HCT116 (cell line): ENCODE measurements at regions not wholly inside any gene's neighbourhood (a gene's known extent, or its start where the extent isn't known, plus 50 kb on each side); places are given as distances from the start of the nearest gene placed in this dataset.

Experiments
- ATAC-seq: fragments of 200-7000 bp; cut with Tn5 transposase; 2 replicates; pipeline ENCODE4 v1.9.1; 2020; ENCODE audit warnings: mild to moderate bottlenecking, moderate library complexity
- BruUV-seq: library from RNA; stranded (reverse); fragments of 400-500 nt; replicated peaks from 2 replicates; lab custom pipeline; 2021; lab: Mats Ljungman, UMichigan
- CTCF ChIA-PET: fragments of 300-600 bp; sonication (Branson Sonifier 250); formaldehyde crosslinking; loops from one replicate; lab custom pipeline; 2021; ENCODE audit warnings: antibody characterized with exemption; lab: Charles Lee
- POLR2A ChIA-PET: fragments of 300-600, 350-600 bp; sonication (Branson Sonifier 250); formaldehyde crosslinking; loops from one replicate; lab custom pipeline; 2021; ENCODE audit warnings: antibody characterized with exemption; lab: Charles Lee
- RAD21 ChIA-PET, 2 experiments: fragments of 300-600 bp; sonication (Branson Sonifier 250); formaldehyde crosslinking; loops; one replicate each; lab custom pipeline; 2023; ENCODE audit warnings: low total read pairs in 2 of 2; ENCODE audit not compliant: uncharacterized antibody in 2 of 2, unreplicated experiment in 2 of 2, low non-redundant PET in 1 of 2; lab: Charles Lee
- DNase-seq: peaks from one replicate; pipeline ENCODE4 v3.0.0-alpha.2; 2010; ENCODE audit warnings: low read depth, low spot score
- H2AFZ ChIP-seq: fragments of 200-600 bp; shearing (Covaris generic), sonication (generic); 2 replicates; pipeline ENCODE4 v1.6.1; 2017; ENCODE audit warnings: low read depth, mixed run types, mixed read lengths, antibody characterized with exemption, low read length; ENCODE audit not compliant: poor library complexity, severe bottlenecking
- H3K27ac ChIP-seq: 2 replicates; pipeline ENCODE4 v1.5.1; 2012; ENCODE audit warnings: low read depth, low read length
- H3K27me3 ChIP-seq: fragments of 200-600 bp; sonication (generic); 2 replicates; pipeline ENCODE4 v1.6.1; 2016; ENCODE audit warnings: mixed run types, low read length, mixed read lengths; ENCODE audit not compliant: insufficient read depth
- H3K36me3 ChIP-seq, 2 experiments: fragments of 200-500 bp in 1 of 2; fragments of 200-600 bp in 1 of 2; sonication (Bioruptor generic) in 1 of 2; sonication (generic) in 1 of 2; 2 replicates each; pipeline versions ENCODE4 v1.5.1 to v1.6.1; 2014 to 2016; ENCODE audit warnings: low read length in 2 of 2, inconsistent platforms in 1 of 2, mixed read lengths in 1 of 2, mixed run types in 1 of 2; ENCODE audit not compliant: insufficient read depth in 2 of 2, control insufficient read depth in 1 of 2
- H3K4me1 ChIP-seq, 2 experiments: fragments of 200-600 bp in 1 of 2; sonication (generic) in 1 of 2; 2 replicates each; pipeline versions ENCODE4 v1.5.1 to v1.6.1; 2012 to 2017; ENCODE audit warnings: low read length in 2 of 2, inconsistent platforms in 1 of 2, mild to moderate bottlenecking in 1 of 2, mixed read lengths in 1 of 2, mixed run types in 1 of 2, moderate library complexity in 1 of 2; ENCODE audit not compliant: insufficient read depth in 2 of 2, control insufficient read depth in 1 of 2
- H3K4me2 ChIP-seq: fragments of 200-600 bp; sonication (generic); 2 replicates; pipeline ENCODE4 v1.6.1; 2017; ENCODE audit warnings: mixed run types, low read length, mixed read lengths
- H3K4me3 ChIP-seq, 2 experiments: fragments of 200-600 bp in 1 of 2; sonication (generic) in 1 of 2; replicated peaks in 1 of 2; 2 replicates each; pipeline ENCODE4 v1.5.1; 2011 to 2016; ENCODE audit warnings: low read length in 2 of 2, control low read depth in 1 of 2, low read depth in 1 of 2, mild to moderate bottlenecking in 1 of 2, mixed read lengths in 1 of 2, mixed run types in 1 of 2
- H3K79me2 ChIP-seq: fragments of 200-600 bp; sonication (generic); 2 replicates; pipeline ENCODE4 v1.6.1; 2017; ENCODE audit warnings: mild to moderate bottlenecking, mixed run types, low read length, moderate library complexity, mixed read lengths; ENCODE audit not compliant: insufficient read depth
- H3K9ac ChIP-seq: fragments of 200-600 bp; sonication (generic); 2 replicates; pipeline ENCODE4 v1.6.1; 2016; ENCODE audit warnings: low read length, mixed read lengths
- H3K9me2 ChIP-seq: fragments of 200-600 bp; sonication (generic), shearing (Covaris generic); 2 replicates; pipeline ENCODE4 v1.6.1; 2017; ENCODE audit warnings: mixed run types, mild to moderate bottlenecking, moderate library complexity; ENCODE audit not compliant: insufficient read depth
- H3K9me3 ChIP-seq, 2 experiments: fragments of 200-500 bp in 1 of 2; fragments of 200-600 bp in 1 of 2; sonication (Bioruptor generic) in 1 of 2; sonication (generic) in 1 of 2; 2 replicates each; pipeline ENCODE4 v1.6.1; 2014 to 2017; ENCODE audit warnings: low read length in 2 of 2, mixed read lengths in 2 of 2, inconsistent platforms in 1 of 2, low read depth in 1 of 2, mild to moderate bottlenecking in 1 of 2, mixed run types in 1 of 2, moderate library complexity in 1 of 2; ENCODE audit not compliant: control insufficient read depth in 1 of 2, insufficient read depth in 1 of 2
- H4K20me1 ChIP-seq: fragments of 200-600 bp; sonication (generic), shearing (Covaris generic); 2 replicates; pipeline ENCODE4 v1.6.1; 2017; ENCODE audit warnings: mixed run types, mild to moderate bottlenecking, moderate library complexity; ENCODE audit not compliant: insufficient read depth
- CBX3 ChIP-seq: IDR thresholded peaks from 2 replicates; pipeline ENCODE4 v1.6.1; 2012; ENCODE audit warnings: low read depth
- CEBPB ChIP-seq: IDR thresholded peaks from 2 replicates; pipeline ENCODE4 v1.6.1; 2012; ENCODE audit warnings: low read depth
- EZH2phosphoT487 ChIP-seq: fragments of 200-600 bp; IDR thresholded peaks from 2 replicates; pipeline ENCODE4 v1.6.1; 2018; ENCODE audit warnings: antibody characterized with exemption, borderline replicate concordance
- FOSL1 ChIP-seq: IDR thresholded peaks from 2 replicates; pipeline ENCODE4 v1.6.1; 2012; ENCODE audit warnings: low read depth
- POLR2A ChIP-seq: IDR thresholded peaks from 2 replicates; pipeline ENCODE4 v1.7.0; 2011; ENCODE audit warnings: borderline replicate concordance; ENCODE audit not compliant: insufficient read depth, insufficient read length; ENCODE audit errors: extremely low read depth
- POLR2AphosphoS5 ChIP-seq: IDR thresholded peaks from 2 replicates; pipeline ENCODE4 v1.6.1; 2011; ENCODE audit warnings: mild to moderate bottlenecking, low read depth, low read length, moderate library complexity
- TCF7L2 ChIP-seq: IDR thresholded peaks from 2 replicates; pipeline ENCODE4 v1.7.0; 2011; ENCODE audit warnings: borderline replicate concordance, inconsistent platforms; ENCODE audit not compliant: insufficient read depth, insufficient read length; ENCODE audit errors: extremely low read depth
- YY1 ChIP-seq: IDR thresholded peaks from 2 replicates; pipeline ENCODE4 v1.6.1; 2011; ENCODE audit warnings: low read length, low read depth, moderate library complexity, mild to moderate bottlenecking; ENCODE audit not compliant: insufficient replicate concordance; ENCODE audit errors: extremely low read depth
- ZFX ChIP-seq: fragments of 450-650 bp; IDR thresholded peaks from 2 replicates; pipeline ENCODE4 v1.6.1; 2017
- intact Hi-C: fragments of 100-400 bp; cut with micrococcal nuclease; formaldehyde crosslinking; loops from 2 replicates; pipeline ENCODE4 v1.10.0; 2022
- TF ChIP-seq, protein P1 (sequence below): IDR thresholded peaks from 2 replicates; pipeline ENCODE4 v1.6.1; 2011; ENCODE audit warnings: mild to moderate bottlenecking, low read length, moderate library complexity; ENCODE audit not compliant: insufficient replicate concordance; ENCODE audit errors: extremely low read depth
- TF ChIP-seq, protein P2 (sequence below): IDR thresholded peaks from 2 replicates; pipeline ENCODE4 v1.6.1; 2012

DNA sequence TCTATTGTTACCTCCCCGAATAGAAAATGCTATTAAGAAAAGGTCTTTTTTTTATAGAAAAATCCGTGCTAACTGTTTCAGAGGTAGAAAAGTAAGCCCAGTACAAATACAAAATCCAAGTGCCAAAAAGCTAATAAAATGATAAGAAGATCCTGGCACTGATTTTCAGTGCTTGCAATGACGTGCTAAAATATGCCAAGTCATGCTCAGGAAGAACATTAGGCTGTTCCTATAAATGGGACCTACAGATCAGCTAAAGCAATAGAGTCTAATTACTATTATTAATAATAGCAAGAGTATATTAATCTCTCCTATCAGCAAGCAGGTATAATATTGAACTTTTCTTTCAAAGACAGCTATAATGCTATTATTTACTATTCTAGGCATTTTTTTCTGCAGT is 305.8 kb downstream of the PPARGC1A start (continued):
- TF ChIP-seq, protein P1, sequence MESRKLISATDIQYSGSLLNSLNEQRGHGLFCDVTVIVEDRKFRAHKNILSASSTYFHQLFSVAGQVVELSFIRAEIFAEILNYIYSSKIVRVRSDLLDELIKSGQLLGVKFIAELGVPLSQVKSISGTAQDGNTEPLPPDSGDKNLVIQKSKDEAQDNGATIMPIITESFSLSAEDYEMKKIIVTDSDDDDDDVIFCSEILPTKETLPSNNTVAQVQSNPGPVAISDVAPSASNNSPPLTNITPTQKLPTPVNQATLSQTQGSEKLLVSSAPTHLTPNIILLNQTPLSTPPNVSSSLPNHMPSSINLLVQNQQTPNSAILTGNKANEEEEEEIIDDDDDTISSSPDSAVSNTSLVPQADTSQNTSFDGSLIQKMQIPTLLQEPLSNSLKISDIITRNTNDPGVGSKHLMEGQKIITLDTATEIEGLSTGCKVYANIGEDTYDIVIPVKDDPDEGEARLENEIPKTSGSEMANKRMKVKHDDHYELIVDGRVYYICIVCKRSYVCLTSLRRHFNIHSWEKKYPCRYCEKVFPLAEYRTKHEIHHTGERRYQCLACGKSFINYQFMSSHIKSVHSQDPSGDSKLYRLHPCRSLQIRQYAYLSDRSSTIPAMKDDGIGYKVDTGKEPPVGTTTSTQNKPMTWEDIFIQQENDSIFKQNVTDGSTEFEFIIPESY: no peak
- TF ChIP-seq, protein P2, sequence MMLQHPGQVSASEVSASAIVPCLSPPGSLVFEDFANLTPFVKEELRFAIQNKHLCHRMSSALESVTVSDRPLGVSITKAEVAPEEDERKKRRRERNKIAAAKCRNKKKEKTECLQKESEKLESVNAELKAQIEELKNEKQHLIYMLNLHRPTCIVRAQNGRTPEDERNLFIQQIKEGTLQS: no peak
- TF ChIP-seq CBX3 (no peak), CEBPB (no peak), FOSL1 (no peak), POLR2A (no peak), EZH2phosphoT487 (no peak), TCF7L2 (no peak), ZFX (no peak), POLR2AphosphoS5 (no peak)

DNA sequence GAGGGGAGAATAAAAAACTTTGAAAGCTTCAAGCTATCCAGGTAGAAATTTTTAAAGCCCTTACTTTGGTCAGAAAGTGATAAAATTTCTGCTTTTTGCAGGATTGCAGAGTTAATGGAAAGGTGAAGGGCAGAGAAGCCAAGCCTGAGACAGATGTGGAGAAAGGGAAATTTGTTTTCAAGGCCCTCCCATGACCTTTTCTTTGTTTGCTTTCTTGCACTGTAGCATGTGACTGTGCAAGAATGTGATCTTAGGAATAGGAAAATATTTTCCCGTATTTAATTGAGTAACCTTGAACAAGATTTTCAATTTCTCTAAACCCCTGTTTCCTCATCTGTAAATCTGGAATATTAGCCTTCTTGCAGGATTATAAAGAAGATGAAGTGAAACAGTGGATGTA is 307.2 kb downstream of the PPARGC1A start:
- ChIA-PET CTCF (no interaction called here), RAD21 (no interaction called here), POLR2A (no interaction called here)
- Histone ChIP-seq H3K4me2 (no peak overlapping the region), H3K79me2 (no peaks in the 10 kb centered on the region), H3K27ac (no peak overlapping the region), H3K36me3 (no peaks in the 10 kb centered on the region), H2AFZ (no peak overlapping the region), H3K9ac (no peak overlapping the region), H3K27me3 (no peaks in the 10 kb centered on the region), H3K9me3 (peaks cover 4 to 16% of the 10 kb centered on the region in 2 experiments; a peak in 2 of 4 replicates), H3K4me1 (no peaks in the 10 kb centered on the region), H4K20me1 (no peaks in the 10 kb centered on the region), H3K4me3 (no peak overlapping the region), H3K9me2 (no peaks in the 10 kb centered on the region)
- DNase-seq (no peak), ATAC-seq (no peak)
- no TSS peak for BruUV-seq
- TF ChIP-seq POLR2AphosphoS5 (no peak), YY1 (no peak), FOSL1 (no peak)
- intact Hi-C loops: no loop called here
